Stimulated activated naive CD4-positive, alpha-beta T cell treated with Interleukin-2 at 50 U/mL for 16 hours (primary cell): ENCODE measurements at regions not wholly inside any gene's neighbourhood (a gene's known extent, or its start where the extent isn't known, plus 50 kb on each side); places are given as distances from the start of the nearest gene placed in this dataset.
"Not testable (repeated sequence)": the region's sequence is repeated elsewhere in the genome, so short reads cannot be mapped to it uniquely, and the experiment has no call there.

Experiments used
- DNase-seq: peaks from one replicate; lab custom pipeline; 2025; lab: John Stamatoyannopoulos, UW

- no peak for DNase-seq
These were observed 331.7 kb downstream of the TMEM121 start for GRCh38 chr14:105857826-105858675.

GRCh38 chr14:105858676-105859025, 332.3 kb downstream of the TMEM121 start:
- no peak for DNase-seq

GRCh38 chr14:105859073-105859716, 332.8 kb downstream of the TMEM121 start:
- not testable (repeated sequence) for DNase-seq

- peak; percentile 16 for DNase-seq
These were observed 333.6 kb downstream of the TMEM121 start for GRCh38 chr14:105859717-105860614.

GRCh38 chr14:105860615-105861580, 334.5 kb downstream of the TMEM121 start:
- DNase-seq: no peak

- DNase-seq: peak; percentile 11
These were observed 335.6 kb downstream of the TMEM121 start for GRCh38 chr14:105861985-105862465.

- no peak for DNase-seq
These were observed 336.3 kb downstream of the TMEM121 start for GRCh38 chr14:105862581-105863239.

GRCh38 chr14:105863296-105864108, 337.1 kb downstream of the TMEM121 start:
- DNase-seq: no peak

GRCh38 chr14:105864116-105864515, 337.7 kb downstream of the TMEM121 start:
- DNase-seq: no peak

GRCh38 chr14:105864651-105865265, 338.4 kb downstream of the TMEM121 start:
- DNase-seq: no peak

GRCh38 chr14:105865266-105865903, 339.0 kb downstream of the TMEM121 start:
- no peak for DNase-seq

- DNase-seq: no peak
These were observed 339.8 kb downstream of the TMEM121 start for GRCh38 chr14:105865904-105866840.

- no peak for DNase-seq
These were observed 340.5 kb downstream of the TMEM121 start for GRCh38 chr14:105866841-105867321.

- no peak for DNase-seq
These were observed 341.7 kb downstream of the TMEM121 start for GRCh38 chr14:105867961-105868599.

- no peak for DNase-seq
These were observed 345.2 kb downstream of the TMEM121 start for GRCh38 chr14:105871590-105871989.

- no peak for DNase-seq
These were observed 347.6 kb downstream of the TMEM121 start for GRCh38 chr14:105873870-105874512.
